GM19455 (cell line): ENCODE measurements at regions not wholly inside any gene's neighbourhood (a gene's known extent, or its start where the extent isn't known, plus 50 kb on each side); places are given as distances from the start of the nearest gene placed in this dataset.
"Not testable (repeated sequence)": the region's sequence is repeated elsewhere in the genome, so short reads cannot be mapped to it uniquely, and the experiment has no call there.

ENCODE experiments used
- ATAC-seq: cut with Tn5 transposase; IDR thresholded peaks from one replicate; pipeline ENCODE4 v1.9.1; 2021; ENCODE audit not compliant: unreplicated experiment

- ATAC-seq: no peak
Observed at GRCh38 chr2:43074592-43075053, 151.8 kb downstream of the ZFP36L2 start.

GRCh38 chr2:43074052-43074451 is 152.4 kb downstream of the ZFP36L2 start:
- no peak for ATAC-seq

- no peak for ATAC-seq
Observed at GRCh38 chr2:43073401-43073825, 153.0 kb downstream of the ZFP36L2 start.

GRCh38 chr2:43071599-43072550 is 154.5 kb downstream of the ZFP36L2 start:
- no peak for ATAC-seq

GRCh38 chr2:43070676-43071502 is 155.5 kb downstream of the ZFP36L2 start:
- no peak for ATAC-seq

- no peak for ATAC-seq
Observed at GRCh38 chr2:43070030-43070429, 156.4 kb downstream of the ZFP36L2 start.

- no peak for ATAC-seq
Observed at GRCh38 chr2:43068631-43069517, 157.5 kb downstream of the ZFP36L2 start.

GRCh38 chr2:43068041-43068533 is 158.3 kb downstream of the ZFP36L2 start:
- ATAC-seq: no peak

GRCh38 chr2:43067254-43068040 is 159.0 kb downstream of the ZFP36L2 start:
- no peak for ATAC-seq

- not testable (repeated sequence) for ATAC-seq
Observed at GRCh38 chr2:43066541-43067253, 159.7 kb downstream of the ZFP36L2 start.

- ATAC-seq: no peak
Observed at GRCh38 chr2:43065871-43066270, 160.5 kb downstream of the ZFP36L2 start.

- ATAC-seq: no peak
Observed at GRCh38 chr2:43065036-43065435, 161.4 kb downstream of the ZFP36L2 start.

GRCh38 chr2:43063096-43063495 is 163.3 kb downstream of the ZFP36L2 start:
- ATAC-seq: not testable (repeated sequence)

GRCh38 chr2:43062058-43062457 is 164.3 kb downstream of the ZFP36L2 start:
- ATAC-seq: no peak

GRCh38 chr2:43060390-43061016 is 165.9 kb downstream of the ZFP36L2 start:
- no peak for ATAC-seq

GRCh38 chr2:43059183-43059897 is 167.1 kb downstream of the ZFP36L2 start:
- no peak for ATAC-seq

- ATAC-seq: no peak
Observed at GRCh38 chr2:43058726-43059110, 167.7 kb downstream of the ZFP36L2 start.
